Fibroblast of lung (primary cell): ENCODE measurements at regions not wholly inside any gene's neighbourhood (a gene's known extent, or its start where the extent isn't known, plus 50 kb on each side); places are given as distances from the start of the nearest gene placed in this dataset.
A peak's percentile ranks its signal among the peaks of the same experiment; 100 is the strongest.

ENCODE experiments used
- CTCF ChIP-seq, 2 donors: IDR thresholded peaks in 1 of 2; conservative IDR thresholded peaks in 1 of 2; 1 replicate in 1 of 2; 2 replicates in 1 of 2; pipeline ENCODE4 v1.5.1; 2011 to 2012; ENCODE audit warnings: low read length in 2 of 2, control low read depth in 1 of 2, inconsistent platforms in 1 of 2, low read depth in 1 of 2, mild to moderate bottlenecking in 1 of 2
- EZH2 ChIP-seq: IDR thresholded peaks from 2 replicates; pipeline ENCODE4 v1.5.1; 2012; ENCODE audit warnings: low read length, control low read depth, mild to moderate bottlenecking; ENCODE audit errors: missing control alignments

DNA sequence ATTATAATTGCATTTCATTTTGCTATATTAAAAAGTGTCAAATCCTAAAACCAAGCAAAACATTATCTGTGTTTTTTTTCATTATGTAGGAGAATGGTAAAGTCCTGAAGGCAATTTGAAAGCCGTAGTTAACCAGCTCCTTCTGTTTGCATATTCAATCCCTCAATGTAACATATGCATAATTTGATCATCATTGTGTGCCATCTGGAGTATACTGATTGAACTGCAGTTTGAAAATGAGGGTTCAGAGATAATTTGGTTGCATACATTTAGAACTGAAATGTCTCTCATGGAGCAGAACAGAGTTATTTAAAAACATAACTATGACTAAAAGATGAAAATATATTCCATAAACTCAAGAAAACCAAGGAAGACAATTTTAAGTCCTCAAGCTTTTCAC is 518.6 kb downstream of the GBE1 start:
- TF ChIP-seq CTCF (conservative IDR thresholded peaks at IDR 0.05 in 1 of 2, IDR thresholded peaks at IDR 0.05 in 1 of 2; ENCODE audit: low read depth in 1 of 2, low read length in 2 of 2) (peak; percentile 44 to 64), EZH2 (no peak)
